ENCODE measurements at regions not wholly inside any gene's neighbourhood (a gene's known extent, or its start where the extent isn't known, plus 50 kb on each side); places are given as distances from the start of the nearest gene placed in this dataset.

- no peak for TF ChIP-seq ZNF423 (tag by site-specific recombination; IDR thresholded peaks at IDR 0.05)
- TF ChIP-seq ZNF341 (tag by site-specific recombination; IDR thresholded peaks at IDR 0.05; ENCODE audit: low read depth), result no peak
- TF ChIP-seq ELK4 (IDR thresholded peaks at IDR 0.05; ENCODE audit: borderline replicate concordance, low read depth, low read length), result no peak
- TF ChIP-seq CTCF (tag by site-specific recombination; IDR thresholded peaks at IDR 0.05), result no peak
- TF ChIP-seq ZNF112 (tag by site-specific recombination; IDR thresholded peaks at IDR 0.05), result no peak
- TF ChIP-seq ZNF830 (tag by site-specific recombination; IDR thresholded peaks at IDR 0.05; ENCODE audit: low read depth), result no peak
- TF ChIP-seq ATF2 (tag by site-specific recombination; IDR thresholded peaks at IDR 0.05; ENCODE audit: low read depth), result no peak
- TF ChIP-seq ZEB2 (tag by site-specific recombination; IDR thresholded peaks at IDR 0.05), result no peak
- no peak for TF ChIP-seq ZNF624 (tag by site-specific recombination; IDR thresholded peaks at IDR 0.05)
- no peak for TF ChIP-seq ZNF768 (tag by site-specific recombination; IDR thresholded peaks at IDR 0.05)
Observed at GRCh38 chr6:135707426-135707825, 144.1 kb upstream of the PDE7B start.

Measured in HEK293 (cell line).